COR-L47 (cell line): ENCODE measurements at regions not wholly inside any gene's neighbourhood (a gene's known extent, or its start where the extent isn't known, plus 50 kb on each side); places are given as distances from the start of the nearest gene placed in this dataset.

ENCODE experiments used
- DNase-seq: peaks from one replicate; lab custom pipeline; 2025; lab: John Stamatoyannopoulos, UW

DNA sequence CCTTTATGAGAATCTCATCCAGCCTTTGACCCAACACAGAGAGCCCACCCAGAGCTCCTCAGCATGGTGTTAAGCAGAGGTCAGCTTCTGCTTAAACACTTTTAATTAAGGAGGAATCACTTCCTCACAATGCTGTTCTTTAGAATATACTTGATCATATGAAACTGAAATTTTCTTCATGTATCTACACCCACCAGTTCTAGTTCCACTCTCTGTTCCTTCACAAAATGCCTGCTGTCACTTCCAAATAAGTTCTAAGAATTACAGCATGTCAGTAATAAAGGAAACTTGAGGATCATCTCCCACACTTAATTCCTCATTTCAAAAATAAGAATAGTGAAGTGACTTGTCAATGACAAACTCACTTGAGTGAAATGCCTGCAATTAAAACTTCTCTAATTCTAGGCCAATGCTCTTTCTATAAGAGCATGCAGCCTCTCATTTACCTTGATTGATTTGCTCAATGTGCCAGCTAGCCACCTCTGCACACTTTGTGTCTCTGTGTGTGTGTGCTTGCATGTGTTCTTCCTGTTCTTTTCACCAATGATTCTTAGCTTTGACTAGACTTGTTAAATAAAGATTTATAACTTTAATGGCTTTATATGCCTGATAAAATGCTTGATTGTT, 356.3 kb downstream of the PLPP3 start:
- DNase-seq = no peak

DNA sequence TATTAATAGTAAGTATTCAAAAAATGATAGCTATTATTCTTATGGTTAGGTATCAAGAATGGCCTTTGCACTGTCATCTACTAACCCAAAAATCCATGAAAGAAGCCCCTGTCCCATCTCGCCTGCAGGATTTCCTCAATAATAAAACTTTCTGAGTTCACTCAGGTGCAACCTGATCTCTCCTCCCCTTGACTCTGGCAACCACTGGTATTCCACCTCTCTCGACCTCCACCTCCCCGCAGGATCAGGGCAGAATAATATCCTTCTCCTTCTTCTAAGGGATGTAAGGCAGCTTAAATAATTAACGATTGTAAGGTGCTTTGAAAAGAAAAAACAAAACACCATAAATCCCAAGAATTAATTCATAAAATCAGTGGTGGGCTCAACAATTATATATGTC, 359.3 kb downstream of the PLPP3 start:
- DNase-seq = no peak

DNA sequence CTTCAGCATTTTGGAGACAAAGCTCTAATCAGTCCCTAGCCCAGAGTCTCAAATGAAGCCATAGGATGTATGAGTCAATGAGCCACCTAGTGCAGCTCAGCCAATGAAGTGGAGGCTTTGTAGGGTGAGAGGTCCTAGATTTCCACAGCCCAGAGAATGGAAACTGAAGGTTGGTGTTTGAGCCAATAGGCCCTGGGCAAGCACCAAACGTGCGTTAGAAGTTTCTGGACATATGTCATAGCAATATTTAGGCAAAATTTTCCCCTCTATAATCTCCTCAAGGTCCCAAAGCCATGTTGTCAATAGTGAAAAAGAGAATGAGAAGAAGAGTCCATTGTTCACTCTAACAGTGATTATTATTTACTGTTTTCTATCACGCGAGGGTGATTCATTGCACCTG, 361.3 kb downstream of the PLPP3 start:
- no peak for DNase-seq

DNA sequence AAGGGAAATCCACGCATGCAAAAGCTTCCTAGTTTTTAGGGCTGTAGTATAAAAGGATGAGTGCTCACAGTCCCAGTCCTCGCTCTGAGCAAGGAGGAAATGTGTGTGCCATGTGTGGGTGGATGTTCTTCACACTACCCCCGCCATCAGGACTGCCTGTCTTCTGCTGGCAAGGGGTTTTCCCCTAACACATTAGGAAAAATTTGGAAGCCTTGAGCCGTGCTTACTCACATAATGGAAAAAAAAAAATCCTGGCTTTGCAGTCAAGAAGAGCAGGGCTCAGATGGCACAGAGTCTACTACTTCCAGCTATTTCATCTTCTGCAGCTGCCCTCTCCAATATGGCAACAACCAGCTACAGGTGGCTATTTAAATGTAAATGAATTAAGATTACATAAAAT, 363.1 kb downstream of the PLPP3 start:
- no peak for DNase-seq

DNA sequence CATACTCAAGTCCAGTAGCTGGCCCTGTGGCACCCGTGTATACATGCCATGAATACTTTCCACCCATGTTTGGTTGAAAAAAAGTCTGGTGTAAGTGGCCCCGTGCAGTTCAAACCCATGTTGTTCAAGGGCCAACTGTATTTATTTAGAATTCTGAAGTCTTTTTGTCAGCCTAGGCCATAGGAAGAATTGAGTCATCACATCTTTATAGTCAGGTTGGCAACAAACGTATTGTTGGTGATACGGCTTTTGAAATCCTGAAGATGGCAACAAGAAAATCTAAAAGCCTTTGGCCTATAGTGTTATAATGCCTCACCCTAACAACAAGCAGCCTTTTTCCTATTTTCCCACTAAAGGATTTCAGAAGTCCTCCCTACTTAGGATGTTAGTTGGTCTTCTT, 363.6 kb downstream of the PLPP3 start:
- no peak for DNase-seq

DNA sequence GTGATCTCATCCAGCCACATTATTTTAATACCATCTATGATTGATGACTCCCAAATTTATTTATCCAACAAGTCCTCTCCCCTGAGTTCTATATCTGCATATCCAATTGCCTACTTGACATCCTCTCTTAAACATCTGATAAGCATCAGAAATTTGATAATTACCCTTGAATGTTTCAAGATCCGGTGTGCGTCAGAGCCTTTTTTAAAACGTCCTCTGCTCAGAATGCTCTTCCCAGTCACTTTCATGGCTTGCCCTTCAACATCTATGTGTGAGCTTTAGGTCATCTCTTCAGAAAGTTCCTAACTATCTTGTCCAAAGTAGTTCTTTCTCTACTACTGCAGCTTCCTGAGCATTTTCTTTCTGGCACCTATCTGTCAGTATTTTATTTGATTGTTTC, 364.3 kb downstream of the PLPP3 start:
- no peak for DNase-seq

DNA sequence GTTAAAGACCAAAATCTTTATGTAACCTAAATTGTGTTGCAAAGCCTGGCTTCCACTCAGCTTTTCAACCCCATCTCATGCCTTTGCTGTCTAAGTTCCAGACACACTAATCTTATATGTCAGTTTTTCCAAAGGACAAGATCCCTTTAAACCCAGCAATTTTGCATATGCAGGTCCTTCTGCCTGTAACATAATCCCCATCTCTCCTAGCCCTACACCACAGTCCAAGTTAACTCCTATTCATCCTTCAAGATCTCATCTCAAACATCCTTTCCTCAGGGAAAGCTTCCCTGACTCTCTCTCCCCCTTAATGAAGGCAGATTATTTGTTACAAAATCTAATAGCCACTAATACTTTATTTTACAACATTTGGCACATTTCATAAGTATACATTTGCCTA, 366.3 kb downstream of the PLPP3 start:
- DNase-seq = no peak

DNA sequence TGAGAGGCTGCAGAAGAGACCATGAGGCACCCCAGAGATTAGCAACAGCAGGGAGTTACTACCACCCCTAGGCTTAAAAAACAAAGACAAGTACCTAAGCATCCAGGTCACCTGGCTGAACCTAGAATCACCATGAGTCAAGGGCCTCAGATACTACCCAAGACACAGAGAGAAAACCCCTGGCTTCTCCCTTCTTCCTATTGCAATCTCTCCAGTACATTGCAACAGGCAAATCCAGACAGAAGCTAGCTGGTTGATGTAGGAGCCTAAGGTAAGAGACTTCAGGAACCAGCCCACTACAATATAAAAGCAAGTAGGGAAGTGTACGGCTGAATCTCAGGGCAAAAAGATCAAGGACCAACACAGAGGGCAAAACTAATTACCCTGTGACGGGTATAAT, 367.2 kb downstream of the PLPP3 start:
- DNase-seq = no peak

DNA sequence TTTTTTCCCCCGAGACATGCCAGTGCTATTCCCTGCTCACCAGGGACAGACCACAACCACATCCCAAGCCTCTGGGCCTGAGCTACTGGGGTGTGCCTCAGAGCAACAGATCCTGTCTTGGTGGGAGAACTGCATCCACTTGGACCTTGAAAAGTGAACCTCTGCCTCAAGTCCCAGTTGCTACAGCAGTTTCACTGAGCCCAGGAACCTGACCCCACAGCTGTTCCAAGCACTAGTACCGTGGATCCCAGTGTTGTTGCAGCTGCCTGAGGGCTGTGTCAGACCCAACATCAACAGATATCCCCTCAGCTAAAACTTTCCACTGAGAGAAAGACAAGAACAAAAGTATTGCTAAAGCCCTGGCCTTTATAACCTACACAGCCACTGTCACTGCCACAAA, 373.0 kb downstream of the PLPP3 start:
- no peak for DNase-seq

DNA sequence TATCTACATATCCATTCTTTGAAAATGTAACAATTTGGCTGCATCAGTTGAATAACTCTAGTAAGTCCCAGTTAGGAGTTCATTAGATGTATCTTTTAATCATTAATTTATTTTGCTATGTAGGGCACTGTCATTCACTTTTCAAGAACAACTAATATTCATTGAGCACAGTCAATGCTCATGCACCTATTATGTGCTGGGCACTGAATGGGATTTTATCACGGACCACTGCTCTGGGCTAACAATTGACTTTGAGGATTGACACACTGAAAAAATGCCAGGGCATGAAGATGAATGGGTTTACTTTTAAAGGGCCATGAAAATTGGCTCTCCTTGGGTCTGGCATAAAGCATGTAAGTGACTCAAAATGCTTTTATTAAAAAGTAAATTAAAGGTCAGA, 375.2 kb downstream of the PLPP3 start:
- no peak for DNase-seq

DNA sequence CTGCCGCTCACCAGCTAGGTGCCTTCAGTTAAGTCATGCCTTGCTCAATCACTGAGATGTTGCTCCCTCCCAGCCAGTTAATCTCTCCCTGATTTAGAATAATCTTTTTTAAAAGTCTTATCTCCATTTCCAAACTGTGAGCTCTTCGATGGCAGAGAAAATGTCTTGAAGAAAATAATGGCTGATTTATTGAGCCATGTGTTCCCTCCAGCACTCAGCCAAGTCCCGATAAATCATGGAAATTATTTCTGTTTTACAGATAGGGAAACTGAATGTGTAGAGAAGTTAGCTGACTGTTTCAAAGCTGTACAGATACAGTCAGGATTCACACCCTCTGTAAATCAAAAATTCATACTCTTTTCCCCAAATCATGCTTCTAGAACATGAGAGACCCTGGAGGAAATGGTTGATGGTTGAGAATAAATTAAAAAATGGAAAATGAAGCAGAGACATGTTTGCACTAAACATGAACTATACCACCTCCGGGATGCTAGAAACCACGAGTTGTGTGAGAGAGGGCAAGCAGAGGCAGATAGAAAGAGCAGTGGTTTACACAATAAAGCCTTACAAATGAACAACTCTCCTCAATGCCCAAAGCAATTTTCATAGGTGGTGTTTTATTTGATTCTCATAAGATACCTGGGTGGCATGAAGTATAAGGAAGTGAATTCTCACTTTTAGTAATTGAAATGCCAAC, 376.4 kb downstream of the PLPP3 start:
- DNase-seq = no peak

DNA sequence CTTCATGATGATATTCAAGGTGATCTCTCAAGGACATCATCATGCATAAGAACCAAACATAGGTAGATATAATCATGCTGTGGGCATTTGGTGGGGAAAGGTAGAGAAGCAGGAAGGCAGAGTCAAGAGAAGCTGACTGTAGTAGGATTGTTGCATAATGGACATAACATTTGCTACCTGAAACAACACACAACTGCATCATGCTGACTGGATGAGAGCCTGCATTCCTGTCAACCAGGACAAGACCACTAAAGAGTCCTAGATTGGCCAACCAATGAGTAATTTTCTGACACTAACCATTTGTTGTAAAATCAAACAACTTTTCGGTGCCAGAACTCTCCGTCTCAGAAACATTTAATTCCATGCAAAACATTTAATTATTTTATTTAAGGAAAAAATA, 377.2 kb downstream of the PLPP3 start:
- no peak for DNase-seq

DNA sequence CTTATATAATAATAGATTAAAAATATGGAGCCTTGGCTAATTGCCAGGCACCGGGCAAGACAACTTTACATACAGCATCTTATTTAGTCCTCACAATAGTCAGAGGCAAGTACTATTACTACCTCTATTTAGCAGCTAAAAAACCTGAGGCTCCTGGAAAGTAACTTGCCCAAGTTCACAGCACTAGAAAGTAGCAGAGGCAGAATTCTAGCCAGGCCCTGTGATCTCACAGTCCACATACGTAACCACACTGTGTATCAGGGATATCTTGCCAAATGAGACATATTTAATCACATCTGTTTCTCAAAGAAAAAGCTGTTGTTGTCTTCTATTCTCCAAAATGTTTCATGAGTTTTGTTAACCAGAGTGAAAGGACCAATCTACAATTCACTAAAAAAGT, 378.5 kb downstream of the PLPP3 start:
- DNase-seq = no peak

DNA sequence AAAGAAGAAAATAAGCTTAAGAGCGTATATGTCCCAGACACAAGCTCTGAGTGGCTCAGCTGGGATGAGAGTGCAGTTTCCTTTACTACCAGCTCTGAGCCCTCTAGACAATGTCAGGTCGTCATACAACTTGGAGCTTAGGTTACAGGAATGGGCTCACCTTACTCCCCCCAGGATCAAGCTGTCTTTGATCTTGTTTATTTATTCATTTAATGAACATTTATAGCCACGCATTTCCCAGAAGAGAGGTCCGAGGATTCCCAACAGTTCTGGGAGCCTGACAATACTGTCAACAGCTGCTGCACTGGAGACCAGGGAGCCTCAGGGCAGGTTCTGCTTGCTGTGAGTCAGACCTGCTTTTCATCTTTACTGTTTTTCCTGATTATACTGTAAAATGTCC, 378.9 kb downstream of the PLPP3 start:
- DNase-seq = no peak

DNA sequence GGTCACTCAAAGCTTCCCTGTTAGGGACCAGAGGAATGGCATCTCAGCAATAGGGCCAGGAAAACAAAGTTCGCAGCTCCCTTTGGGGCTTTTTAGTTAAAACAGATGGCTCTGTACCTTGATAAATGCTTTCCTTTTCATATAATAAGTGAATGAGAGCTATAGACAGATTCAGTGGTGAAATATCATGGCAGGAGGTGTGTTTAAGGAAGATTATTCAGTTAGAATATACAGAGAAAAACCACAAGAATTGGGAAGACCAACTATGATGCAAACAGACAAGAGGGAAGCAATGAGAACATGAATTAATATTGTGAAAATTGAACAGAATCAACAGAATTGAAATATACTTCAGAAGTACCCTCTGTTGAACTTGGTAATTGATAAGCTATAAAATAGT, 379.4 kb downstream of the PLPP3 start:
- DNase-seq = no peak

DNA sequence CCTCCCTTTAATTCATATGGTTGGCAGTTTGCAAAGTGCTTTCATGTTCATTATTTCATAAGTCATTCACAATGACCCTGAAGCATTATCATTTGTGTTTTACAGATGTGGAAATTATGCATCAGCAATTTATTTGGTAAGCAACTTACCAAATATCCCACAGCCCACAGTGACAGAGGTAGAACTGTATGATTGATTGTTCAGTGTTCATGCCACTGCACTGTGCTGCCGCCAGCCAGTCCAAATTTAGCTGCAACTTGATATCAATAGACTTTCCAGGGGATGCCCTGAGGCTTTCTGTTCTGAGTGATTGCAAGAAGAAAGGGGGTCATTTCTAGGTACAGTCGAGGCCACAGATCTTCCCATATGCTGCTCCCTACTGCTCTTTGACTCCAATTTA, 380.3 kb downstream of the PLPP3 start:
- DNase-seq = no peak

DNA sequence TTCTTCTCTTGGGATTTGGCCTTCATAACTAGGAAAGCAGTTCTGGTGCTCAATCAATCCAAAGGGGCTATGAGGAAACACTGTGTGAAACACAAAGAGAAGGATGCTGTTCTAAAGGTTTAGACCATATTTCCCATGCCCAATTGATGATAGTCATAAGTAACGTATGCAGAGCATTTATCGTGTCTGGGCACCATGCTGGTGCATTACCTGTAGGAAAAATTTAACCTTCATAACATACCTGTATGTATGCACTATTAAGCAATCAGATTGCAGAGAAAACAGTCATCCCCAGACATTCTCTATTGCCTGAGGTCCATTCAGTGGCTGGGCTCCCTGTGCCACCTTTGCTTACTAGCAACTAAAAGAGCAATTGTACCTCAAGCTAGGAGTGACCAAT, 381.4 kb downstream of the PLPP3 start:
- DNase-seq = no peak

DNA sequence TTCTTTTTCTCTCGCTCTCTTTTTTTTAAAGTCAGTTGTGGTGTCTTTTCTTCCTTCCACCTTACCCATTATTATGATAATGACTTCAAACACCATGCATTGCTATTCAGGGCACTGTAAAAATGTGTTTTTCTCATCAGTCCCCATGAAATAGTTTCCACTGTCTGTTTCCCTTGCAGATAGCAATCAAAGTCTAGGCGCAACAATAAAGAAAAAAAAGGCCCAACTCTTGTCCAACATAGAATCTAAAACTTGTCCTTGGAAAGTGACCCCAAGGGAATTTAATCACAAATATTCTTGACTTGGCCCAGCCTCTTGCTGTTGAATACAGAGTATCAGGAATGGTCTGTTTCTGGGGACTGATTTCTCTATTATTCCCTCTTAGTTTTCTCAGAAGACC, 382.5 kb downstream of the PLPP3 start:
- no peak for DNase-seq

DNA sequence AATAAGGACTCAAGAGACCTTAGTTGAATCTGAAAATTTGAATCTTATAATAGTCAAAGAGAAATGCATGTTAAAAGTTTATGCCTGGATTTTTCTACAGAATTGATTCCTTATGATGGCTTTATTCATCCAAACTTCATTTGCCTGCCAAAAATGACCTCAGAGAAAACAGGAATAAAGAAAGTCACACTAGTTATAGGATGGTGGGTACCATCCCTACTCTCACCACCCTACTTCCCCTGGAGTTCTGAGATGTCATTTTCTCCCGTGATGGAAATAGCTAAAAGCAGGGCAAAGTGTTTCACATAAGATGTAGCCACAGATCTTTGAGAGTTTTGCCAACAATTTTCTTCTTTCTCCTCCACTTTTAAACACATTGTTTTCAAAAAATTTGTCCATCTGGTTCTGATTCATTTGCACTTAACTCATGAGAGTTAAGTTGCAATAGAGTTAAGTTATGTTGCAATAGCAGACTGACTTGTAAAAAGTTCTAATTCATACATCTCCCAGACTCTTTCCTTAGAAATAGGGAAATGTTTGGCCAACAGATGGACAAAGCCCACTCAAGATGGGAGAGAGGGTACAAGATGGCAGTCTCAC, 384.6 kb downstream of the PLPP3 start:
- DNase-seq = no peak

DNA sequence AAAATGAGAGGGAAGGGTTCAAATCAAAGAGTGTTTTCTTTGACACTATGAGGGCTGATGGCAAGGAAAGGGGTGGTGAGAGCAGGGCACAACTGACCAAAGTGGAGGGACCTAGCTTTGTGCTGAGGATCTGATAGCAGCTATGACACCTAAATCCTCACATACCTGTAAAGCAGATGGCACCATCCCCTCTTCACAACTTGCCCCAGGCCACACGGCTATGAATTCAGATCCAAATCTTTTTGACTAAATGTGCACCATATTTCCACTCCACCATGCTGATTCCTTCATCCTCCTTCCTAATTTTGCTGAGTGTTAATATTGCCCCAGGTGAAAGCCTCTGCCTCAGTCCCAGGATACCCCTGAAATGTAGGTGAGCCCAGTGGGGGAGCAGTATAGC, 385.7 kb downstream of the PLPP3 start:
- no peak for DNase-seq

DNA sequence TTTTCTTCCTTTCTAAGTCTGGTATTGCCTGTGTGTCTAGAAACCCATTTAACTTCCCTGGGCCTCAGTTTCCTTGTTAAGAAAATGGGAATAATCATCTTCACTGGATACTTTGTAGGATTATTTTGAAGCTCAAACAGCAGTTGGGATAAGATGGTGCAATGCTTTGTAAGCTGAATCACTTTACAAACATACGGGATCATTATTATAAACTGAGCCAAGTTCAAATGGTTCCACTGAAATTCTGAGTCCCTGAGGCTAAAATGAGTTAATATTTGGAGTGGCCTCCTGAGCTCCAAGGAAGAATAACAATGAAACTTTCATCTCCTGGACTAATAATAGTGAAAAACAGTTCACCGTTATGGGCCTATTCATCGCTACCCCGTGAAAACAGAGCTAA, 388.0 kb downstream of the PLPP3 start:
- DNase-seq = no peak

DNA sequence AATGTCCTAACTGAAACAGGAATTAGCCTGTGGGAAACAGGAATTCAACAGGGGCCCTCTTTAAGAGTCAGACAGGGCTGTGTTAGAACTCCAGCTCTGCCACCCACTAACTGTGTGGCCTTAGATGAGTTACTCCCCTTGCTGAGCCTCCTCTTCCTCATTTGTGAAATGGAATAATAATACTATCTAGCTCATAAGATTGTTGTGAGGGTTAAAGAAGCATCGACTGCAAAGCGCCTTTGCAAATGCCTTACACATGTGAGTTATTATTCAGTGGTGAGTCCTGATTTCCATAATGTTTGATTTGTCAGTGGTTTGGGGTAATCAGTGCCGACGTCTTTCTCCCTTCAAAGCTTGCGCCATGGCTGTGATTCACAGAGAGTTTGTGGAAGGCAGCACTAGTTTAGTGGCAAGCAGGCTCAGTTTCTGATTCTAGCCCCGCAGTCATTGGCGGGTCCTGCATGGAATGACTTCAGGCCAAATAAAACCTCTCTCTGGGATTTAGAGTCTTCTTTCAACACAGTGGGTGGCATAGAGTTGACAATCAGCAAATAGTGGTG, 388.5 kb downstream of the PLPP3 start:
- no peak for DNase-seq

DNA sequence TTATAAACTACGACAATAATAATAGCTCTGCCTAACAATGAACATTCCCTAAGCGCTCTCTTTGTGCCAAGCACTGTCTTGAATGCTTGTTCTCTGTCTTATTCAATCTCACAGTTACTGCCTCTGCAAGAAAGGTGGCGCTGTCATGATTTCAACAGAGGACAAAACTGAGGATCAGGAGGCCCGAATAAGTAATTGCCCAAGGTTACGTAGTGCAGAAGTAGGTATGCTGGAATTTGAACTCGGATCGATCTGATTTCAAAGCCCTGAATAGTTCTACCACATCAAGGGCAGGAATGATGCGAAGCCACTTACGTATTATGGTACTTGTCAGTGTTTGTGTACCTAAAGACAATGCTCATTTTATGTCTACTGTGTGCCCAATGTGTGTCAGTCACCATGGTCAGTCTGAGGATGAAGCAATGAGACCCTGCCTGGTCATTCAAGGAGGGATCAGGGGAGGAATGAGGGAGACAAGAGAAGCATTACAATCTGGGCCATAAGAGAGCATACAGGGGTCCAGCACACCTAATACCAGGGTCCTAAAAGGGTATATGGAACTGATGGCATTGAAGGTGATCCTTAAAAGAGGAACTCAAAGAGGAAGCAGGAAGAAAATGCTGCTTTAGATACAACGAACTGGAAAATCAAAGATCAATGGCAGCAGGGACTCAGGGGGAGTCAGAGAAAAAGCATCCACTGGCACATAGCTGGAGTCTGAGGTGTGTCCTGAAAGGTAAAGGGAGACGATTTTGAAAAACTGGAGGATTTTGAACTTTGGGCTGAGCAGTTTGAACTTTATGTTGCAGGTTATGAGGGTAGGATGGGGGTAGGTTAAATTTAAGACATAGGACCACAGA, 389.2 kb downstream of the PLPP3 start:
- DNase-seq = no peak
